ENCODE measurements at regions not wholly inside any gene's neighbourhood (a gene's known extent, or its start where the extent isn't known, plus 50 kb on each side); places are given as distances from the start of the nearest gene placed in this dataset.

DNA sequence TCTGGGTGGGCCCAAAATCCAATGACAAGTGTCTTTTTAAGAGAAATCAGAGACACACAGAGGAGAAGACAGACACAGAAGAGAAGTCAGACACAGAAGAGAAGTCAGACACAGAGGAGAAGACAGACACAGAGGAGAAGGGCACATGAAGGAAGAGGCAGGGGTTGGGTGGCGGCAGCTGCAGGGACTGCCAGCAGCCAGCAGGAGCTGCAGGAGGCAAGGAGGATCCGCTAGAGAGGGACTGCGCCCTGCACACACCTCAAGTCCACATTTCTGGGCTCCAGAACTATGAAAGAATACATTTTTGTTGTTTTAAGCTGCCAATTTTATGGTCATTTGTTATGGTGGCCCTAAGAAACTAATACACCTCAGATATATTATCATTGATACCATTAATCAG is 140.6 kb downstream of the ZIC5 start:
- no peaks in the 10 kb centered on the region for H3K36me3 Mint-ChIP-seq
- H3K4me1 Mint-ChIP-seq = peaks cover 25% of the 10 kb centered on the region
- H3K27ac Mint-ChIP-seq = no peak overlapping the region
- CTCF ChIA-PET = interaction anchor here (0.7 to 1.5 kb wide), 12 partner anchors 9 to 173 kb away, joined by 3 to 8 read pairs (median 3); no protein-coding TSS in a partner anchor
- ATAC-seq (peak; percentile 95), DNase-seq (ENCODE audit: low spot score) (peak; percentile 46)
- TF ChIP-seq, protein P1, sequence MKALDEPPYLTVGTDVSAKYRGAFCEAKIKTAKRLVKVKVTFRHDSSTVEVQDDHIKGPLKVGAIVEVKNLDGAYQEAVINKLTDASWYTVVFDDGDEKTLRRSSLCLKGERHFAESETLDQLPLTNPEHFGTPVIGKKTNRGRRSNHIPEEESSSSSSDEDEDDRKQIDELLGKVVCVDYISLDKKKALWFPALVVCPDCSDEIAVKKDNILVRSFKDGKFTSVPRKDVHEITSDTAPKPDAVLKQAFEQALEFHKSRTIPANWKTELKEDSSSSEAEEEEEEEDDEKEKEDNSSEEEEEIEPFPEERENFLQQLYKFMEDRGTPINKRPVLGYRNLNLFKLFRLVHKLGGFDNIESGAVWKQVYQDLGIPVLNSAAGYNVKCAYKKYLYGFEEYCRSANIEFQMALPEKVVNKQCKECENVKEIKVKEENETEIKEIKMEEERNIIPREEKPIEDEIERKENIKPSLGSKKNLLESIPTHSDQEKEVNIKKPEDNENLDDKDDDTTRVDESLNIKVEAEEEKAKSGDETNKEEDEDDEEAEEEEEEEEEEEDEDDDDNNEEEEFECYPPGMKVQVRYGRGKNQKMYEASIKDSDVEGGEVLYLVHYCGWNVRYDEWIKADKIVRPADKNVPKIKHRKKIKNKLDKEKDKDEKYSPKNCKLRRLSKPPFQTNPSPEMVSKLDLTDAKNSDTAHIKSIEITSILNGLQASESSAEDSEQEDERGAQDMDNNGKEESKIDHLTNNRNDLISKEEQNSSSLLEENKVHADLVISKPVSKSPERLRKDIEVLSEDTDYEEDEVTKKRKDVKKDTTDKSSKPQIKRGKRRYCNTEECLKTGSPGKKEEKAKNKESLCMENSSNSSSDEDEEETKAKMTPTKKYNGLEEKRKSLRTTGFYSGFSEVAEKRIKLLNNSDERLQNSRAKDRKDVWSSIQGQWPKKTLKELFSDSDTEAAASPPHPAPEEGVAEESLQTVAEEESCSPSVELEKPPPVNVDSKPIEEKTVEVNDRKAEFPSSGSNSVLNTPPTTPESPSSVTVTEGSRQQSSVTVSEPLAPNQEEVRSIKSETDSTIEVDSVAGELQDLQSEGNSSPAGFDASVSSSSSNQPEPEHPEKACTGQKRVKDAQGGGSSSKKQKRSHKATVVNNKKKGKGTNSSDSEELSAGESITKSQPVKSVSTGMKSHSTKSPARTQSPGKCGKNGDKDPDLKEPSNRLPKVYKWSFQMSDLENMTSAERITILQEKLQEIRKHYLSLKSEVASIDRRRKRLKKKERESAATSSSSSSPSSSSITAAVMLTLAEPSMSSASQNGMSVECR (CRISPR knock-in tag; IDR thresholded peaks at IDR 0.05; ENCODE audit: borderline replicate concordance) = no peak
- no peak for TF ChIP-seq MLX (CRISPR knock-in tag; IDR thresholded peaks at IDR 0.05)
- TF ChIP-seq CREB1 (CRISPR knock-in tag; IDR thresholded peaks at IDR 0.05) = no peak
- no peak for TF ChIP-seq TEAD1 (CRISPR knock-in tag; IDR thresholded peaks at IDR 0.05)
- TF ChIP-seq, protein P2, sequence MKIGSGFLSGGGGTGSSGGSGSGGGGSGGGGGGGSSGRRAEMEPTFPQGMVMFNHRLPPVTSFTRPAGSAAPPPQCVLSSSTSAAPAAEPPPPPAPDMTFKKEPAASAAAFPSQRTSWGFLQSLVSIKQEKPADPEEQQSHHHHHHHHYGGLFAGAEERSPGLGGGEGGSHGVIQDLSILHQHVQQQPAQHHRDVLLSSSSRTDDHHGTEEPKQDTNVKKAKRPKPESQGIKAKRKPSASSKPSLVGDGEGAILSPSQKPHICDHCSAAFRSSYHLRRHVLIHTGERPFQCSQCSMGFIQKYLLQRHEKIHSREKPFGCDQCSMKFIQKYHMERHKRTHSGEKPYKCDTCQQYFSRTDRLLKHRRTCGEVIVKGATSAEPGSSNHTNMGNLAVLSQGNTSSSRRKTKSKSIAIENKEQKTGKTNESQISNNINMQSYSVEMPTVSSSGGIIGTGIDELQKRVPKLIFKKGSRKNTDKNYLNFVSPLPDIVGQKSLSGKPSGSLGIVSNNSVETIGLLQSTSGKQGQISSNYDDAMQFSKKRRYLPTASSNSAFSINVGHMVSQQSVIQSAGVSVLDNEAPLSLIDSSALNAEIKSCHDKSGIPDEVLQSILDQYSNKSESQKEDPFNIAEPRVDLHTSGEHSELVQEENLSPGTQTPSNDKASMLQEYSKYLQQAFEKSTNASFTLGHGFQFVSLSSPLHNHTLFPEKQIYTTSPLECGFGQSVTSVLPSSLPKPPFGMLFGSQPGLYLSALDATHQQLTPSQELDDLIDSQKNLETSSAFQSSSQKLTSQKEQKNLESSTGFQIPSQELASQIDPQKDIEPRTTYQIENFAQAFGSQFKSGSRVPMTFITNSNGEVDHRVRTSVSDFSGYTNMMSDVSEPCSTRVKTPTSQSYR (CRISPR knock-in tag; IDR thresholded peaks at IDR 0.05) = no peak
- TF ChIP-seq RORB (CRISPR knock-in tag; IDR thresholded peaks at IDR 0.05) = no peak
- no peak for TF ChIP-seq ETV6 (CRISPR knock-in tag; IDR thresholded peaks at IDR 0.05)
- no peak for TF ChIP-seq RELA (CRISPR knock-in tag; IDR thresholded peaks at IDR 0.05; ENCODE audit: borderline replicate concordance)
- no peak for TF ChIP-seq CDX4 (CRISPR knock-in tag; IDR thresholded peaks at IDR 0.05; ENCODE audit: borderline replicate concordance)
- TF ChIP-seq, protein P3, sequence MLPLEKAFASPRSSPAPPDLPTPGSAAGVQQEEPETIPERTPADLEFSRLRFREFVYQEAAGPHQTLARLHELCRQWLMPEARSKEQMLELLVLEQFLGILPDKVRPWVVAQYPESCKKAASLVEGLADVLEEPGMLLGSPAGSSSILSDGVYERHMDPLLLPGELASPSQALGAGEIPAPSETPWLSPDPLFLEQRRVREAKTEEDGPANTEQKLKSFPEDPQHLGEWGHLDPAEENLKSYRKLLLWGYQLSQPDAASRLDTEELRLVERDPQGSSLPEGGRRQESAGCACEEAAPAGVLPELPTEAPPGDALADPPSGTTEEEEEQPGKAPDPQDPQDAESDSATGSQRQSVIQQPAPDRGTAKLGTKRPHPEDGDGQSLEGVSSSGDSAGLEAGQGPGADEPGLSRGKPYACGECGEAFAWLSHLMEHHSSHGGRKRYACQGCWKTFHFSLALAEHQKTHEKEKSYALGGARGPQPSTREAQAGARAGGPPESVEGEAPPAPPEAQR (CRISPR knock-in tag; IDR thresholded peaks at IDR 0.05) = no peak
- TF ChIP-seq OVOL2 (CRISPR knock-in tag; IDR thresholded peaks at IDR 0.05; ENCODE audit: borderline replicate concordance) = no peak
- no peak for TF ChIP-seq AFF4 (CRISPR knock-in tag; IDR thresholded peaks at IDR 0.05; ENCODE audit: borderline replicate concordance)
- no peaks in the 10 kb centered on the region for H3K27me3 Mint-ChIP-seq (ENCODE audit: low read depth)
- H3K4me3 Mint-ChIP-seq = no peak overlapping the region
- H3K9me3 Mint-ChIP-seq = no peaks in the 10 kb centered on the region
- POLR2A ChIA-PET = no interaction called here
